ENCODE measurements at regions not wholly inside any gene's neighbourhood (a gene's known extent, or its start where the extent isn't known, plus 50 kb on each side); places are given as distances from the start of the nearest gene placed in this dataset. TPM values are rescaled to one million over a fixed set of nuclear protein-coding genes. Genes with fewer than 3 reads are reported as not detected.

- Histone ChIP-seq H3K4me3 (ENCODE audit: low read depth, low read length) (no peak overlapping the region), H3K36me3 (ENCODE audit: control insufficient read depth, insufficient read depth, low read length) (no peaks in the 10 kb centered on the region), H3K27me3 (ENCODE audit: control insufficient read depth, insufficient read depth, low read length) (no peaks in the 10 kb centered on the region)
- CTCF ChIA-PET = no interaction called here
- no peak for TF ChIP-seq CTCF (IDR thresholded peaks at IDR 0.05; ENCODE audit: insufficient read depth, low read depth, low read length)
- no peak for DNase-seq (ENCODE audit: low read depth)
- POLR2A ChIA-PET = no interaction called here
These were observed 64.0 kb upstream of the EPHA3 start for GRCh38 chr3:89043406-89043932.

- ChIA-PET POLR2A (no interaction called here), CTCF (interaction anchor here (0.6 kb wide), 1 partner anchor 57 kb away, joined by 3 read pairs; no protein-coding TSS in a partner anchor)
- no peaks in the 10 kb centered on the region for H3K36me3 ChIP-seq (ENCODE audit: control insufficient read depth, insufficient read depth, low read length)
- H3K4me3 ChIP-seq (ENCODE audit: low read depth, low read length) = no peak overlapping the region
- DNase-seq (ENCODE audit: low read depth) = no peak
- TF ChIP-seq CTCF (IDR thresholded peaks at IDR 0.05; ENCODE audit: insufficient read depth, low read depth, low read length) = no peak
- peaks cover 1% of the 10 kb centered on the region; the same call in 1 of the 2 replicates for H3K27me3 ChIP-seq (ENCODE audit: control insufficient read depth, insufficient read depth, low read length)
These were observed 60.8 kb upstream of the EPHA3 start for GRCh38 chr3:89046661-89047060.

GRCh38 chr3:89049119-89049518 is 58.3 kb upstream of the EPHA3 start:
- CTCF ChIA-PET = no interaction called here
- DNase-seq (ENCODE audit: low read depth) = no peak
- Histone ChIP-seq H3K4me3 (ENCODE audit: low read depth, low read length) (no peak overlapping the region), H3K36me3 (ENCODE audit: control insufficient read depth, insufficient read depth, low read length) (no peaks in the 10 kb centered on the region), H3K27me3 (ENCODE audit: control insufficient read depth, insufficient read depth, low read length) (peaks cover 1% of the 10 kb centered on the region; the same call in 1 of the 2 replicates)
- POLR2A ChIA-PET = no interaction called here
- TF ChIP-seq CTCF (IDR thresholded peaks at IDR 0.05; ENCODE audit: insufficient read depth, low read depth, low read length) = peak; percentile 42

GRCh38 chr3:89052386-89052785 is 55.0 kb upstream of the EPHA3 start:
- Histone ChIP-seq H3K36me3 (ENCODE audit: control insufficient read depth, insufficient read depth, low read length) (no peaks in the 10 kb centered on the region), H3K4me3 (ENCODE audit: low read depth, low read length) (no peak overlapping the region), H3K27me3 (ENCODE audit: control insufficient read depth, insufficient read depth, low read length) (peaks cover 1% of the 10 kb centered on the region; the same call in 1 of the 2 replicates)
- ChIA-PET POLR2A (no interaction called here), CTCF (no interaction called here)
- no peak for TF ChIP-seq CTCF (IDR thresholded peaks at IDR 0.05; ENCODE audit: insufficient read depth, low read depth, low read length)
- no peak for DNase-seq (ENCODE audit: low read depth)

GRCh38 chr3:89057398-89057797 is 50.0 kb upstream of the EPHA3 start:
- Histone ChIP-seq H3K27me3 (ENCODE audit: control insufficient read depth, insufficient read depth, low read length) (no peaks in the 10 kb centered on the region; the same call in 1 of the 2 replicates), H3K36me3 (ENCODE audit: control insufficient read depth, insufficient read depth, low read length) (no peaks in the 10 kb centered on the region), H3K4me3 (ENCODE audit: low read depth, low read length) (no peak overlapping the region)
- CTCF ChIA-PET = no interaction called here
- POLR2A ChIA-PET = no interaction called here
- TF ChIP-seq CTCF (IDR thresholded peaks at IDR 0.05; ENCODE audit: insufficient read depth, low read depth, low read length) = no peak
- no peak for DNase-seq (ENCODE audit: low read depth)

Small RNA genes in the stretch of these regions (small RNA-seq; reads per million reads assigned to genes)
- not detected for gene RF00019 (ENCODE audit: insufficient read length, low read depth, low replicate concordance)
